NCI-H526 treated with DMSO at 0.1 percent for 48 hours (cell line): ENCODE measurements at regions not wholly inside any gene's neighbourhood (a gene's known extent, or its start where the extent isn't known, plus 50 kb on each side); places are given as distances from the start of the nearest gene placed in this dataset.
A peak's percentile ranks its signal among the peaks of the same experiment; 100 is the strongest.
"Not testable (repeated sequence)": the region's sequence is repeated elsewhere in the genome, so short reads cannot be mapped to it uniquely, and the experiment has no call there.

Source experiments
- DNase-seq: peaks from one replicate; lab custom pipeline; 2025; lab: John Stamatoyannopoulos, UW

- no peak for DNase-seq
These were observed 85.7 kb downstream of the SUCLG1 start for GRCh38 chr2:84373391-84373790.

DNA sequence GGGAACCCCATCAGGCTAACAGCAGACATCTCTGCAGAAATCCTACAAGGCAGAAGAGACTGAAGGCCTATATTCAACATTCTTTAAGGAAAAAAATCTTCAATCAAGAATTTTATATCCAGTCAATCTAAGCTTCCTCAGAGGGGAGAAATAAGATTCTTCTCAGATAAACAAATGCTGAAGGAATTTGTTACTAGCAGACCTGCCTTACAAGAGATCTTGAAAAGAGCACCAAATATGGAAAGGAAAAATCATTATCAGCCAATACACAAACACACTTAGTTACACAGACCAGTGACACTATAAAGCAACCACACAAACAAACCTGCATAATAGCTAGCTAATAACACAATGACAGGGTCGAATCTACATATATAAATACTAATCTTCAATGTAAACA lies 96.5 kb downstream of the SUCLG1 start:
- DNase-seq: no peak

DNA sequence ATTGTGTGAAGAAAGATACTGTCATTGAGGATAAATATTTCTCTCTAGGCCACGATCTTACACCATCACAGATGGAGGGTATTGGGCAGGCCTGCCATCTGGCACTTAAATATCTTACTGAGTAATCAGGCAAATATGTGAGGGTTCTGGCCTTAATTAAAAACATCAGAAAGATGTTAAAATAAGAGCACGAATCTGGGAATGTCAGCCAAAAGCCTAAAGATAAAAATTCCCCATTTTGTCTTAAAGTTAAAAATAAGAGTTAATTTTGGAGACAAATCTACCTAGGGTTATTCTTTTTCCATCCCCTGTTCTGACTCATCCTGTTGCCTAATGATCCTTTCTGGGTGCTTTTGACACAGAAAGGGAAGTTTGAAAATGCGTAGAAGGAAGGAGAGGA lies 121.0 kb downstream of the SUCLG1 start:
- DNase-seq: no peak

- no peak for DNase-seq
These were observed 131.3 kb downstream of the SUCLG1 start for GRCh38 chr2:84327645-84328249.

DNA sequence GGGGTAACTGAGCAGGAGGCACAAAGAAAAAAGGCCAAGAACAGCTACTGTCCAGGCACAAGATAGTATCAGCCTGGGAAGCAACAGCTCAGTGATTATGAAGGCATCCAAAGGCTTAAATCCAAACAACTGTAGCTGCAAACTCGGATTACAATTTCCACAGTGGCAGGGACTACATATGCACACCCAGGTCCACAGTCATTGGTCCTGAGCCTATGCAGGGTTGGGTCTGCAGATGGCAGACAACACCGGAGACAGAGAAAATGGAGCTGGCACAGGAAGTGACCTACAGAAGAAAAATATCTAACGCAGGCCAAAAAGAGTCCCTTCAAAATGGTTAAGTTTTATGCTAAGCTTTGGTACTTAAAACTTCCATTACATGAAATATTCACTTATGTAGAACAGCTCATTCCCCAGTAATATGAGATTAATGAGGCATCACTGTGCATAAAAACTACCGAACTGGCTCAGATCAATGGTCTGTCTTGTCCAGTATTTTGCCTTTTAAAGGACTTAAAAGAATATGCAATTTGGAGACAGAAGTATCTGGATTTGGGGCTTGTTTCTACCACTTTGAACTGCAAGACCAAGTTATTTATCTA lies 132.1 kb downstream of the SUCLG1 start:
- DNase-seq: no peak

GRCh38 chr2:84323890-84324289 lies 135.2 kb downstream of the SUCLG1 start:
- no peak for DNase-seq

DNA sequence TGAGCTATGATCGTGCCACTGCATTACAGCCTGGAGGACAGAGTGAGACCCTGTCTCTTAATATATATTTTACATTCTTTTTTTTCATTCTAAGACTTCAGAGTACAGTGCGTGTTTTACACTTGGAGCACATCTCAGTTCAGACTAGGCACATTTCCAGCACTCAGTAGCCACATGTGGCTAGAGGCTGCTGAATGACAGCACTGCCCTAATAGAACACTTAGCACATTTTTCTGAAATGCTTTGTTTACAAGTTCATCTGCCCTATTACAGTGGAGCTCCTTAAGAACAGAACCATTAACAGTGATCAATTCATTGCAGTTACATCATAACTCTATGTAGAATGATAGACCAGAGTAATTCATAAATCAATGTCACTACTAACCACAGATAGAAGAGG lies 138.1 kb downstream of the SUCLG1 start:
- no peak for DNase-seq

DNA sequence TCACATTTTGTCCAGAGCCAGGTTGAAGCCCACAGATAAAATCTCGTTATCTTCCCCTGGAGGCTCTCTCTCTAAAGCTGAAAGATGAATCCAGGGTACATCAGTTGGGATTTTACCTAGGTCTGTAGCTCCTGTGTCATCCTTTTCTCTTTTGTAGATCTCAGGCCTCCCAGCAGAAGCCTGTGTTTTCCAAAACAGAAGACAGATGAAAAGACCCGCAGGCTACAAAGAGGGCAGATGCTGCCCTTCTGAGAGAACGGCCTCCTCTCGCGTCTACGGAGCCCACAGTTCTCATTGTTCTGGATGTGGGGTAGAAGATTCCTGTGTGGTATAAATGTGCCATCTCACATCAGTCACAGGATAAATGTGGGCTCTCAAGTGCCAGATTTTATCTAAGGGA lies 139.5 kb downstream of the SUCLG1 start:
- DNase-seq: no peak

DNA sequence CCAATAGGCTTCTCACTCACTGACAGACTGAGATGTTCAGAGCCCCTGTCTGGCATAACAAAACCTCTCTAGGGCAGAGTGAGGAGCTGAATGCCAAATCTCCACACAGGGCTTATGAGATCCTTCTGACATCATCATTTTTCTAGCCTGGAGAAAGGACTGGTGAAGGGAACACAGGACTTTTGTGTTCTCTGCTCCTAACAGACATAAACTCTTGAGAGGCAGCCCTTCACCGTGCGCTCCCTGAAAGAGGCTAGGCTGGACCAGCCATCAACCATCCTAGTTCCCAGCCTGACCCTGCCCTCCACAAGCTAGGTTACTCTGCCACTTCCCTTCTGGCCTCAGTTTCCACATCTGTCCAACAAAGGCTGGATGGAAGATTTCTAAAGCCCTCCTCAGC lies 141.9 kb downstream of the SUCLG1 start:
- no peak for DNase-seq

DNA sequence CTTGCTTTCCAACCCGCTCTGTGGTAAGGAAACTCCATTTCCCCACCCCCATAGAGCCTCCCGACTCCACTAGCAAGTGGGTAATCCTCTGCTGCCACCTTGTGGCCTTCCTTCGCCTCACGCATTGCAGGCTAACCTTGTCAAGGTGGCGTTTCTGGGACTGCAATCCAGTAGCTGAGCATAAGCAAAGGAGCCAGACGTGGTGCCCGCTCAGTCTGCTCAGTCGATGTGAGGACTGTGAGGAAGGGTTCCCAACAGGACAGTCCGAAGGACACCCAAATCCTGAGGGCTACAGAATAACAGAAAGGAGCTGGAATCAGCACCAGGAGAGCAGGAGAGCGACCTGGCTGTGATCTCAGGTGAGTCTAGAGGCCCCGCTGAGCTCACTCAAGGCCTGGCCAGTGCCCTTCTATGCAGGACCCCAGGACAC lies 144.2 kb downstream of the SUCLG1 start:
- DNase-seq: no peak

GRCh38 chr2:84314250-84314649 lies 144.8 kb downstream of the SUCLG1 start:
- no peak for DNase-seq

- no peak for DNase-seq
These were observed 149.8 kb downstream of the SUCLG1 start for GRCh38 chr2:84309281-84309680.

GRCh38 chr2:84306361-84306760 lies 152.7 kb downstream of the SUCLG1 start:
- no peak for DNase-seq

DNA sequence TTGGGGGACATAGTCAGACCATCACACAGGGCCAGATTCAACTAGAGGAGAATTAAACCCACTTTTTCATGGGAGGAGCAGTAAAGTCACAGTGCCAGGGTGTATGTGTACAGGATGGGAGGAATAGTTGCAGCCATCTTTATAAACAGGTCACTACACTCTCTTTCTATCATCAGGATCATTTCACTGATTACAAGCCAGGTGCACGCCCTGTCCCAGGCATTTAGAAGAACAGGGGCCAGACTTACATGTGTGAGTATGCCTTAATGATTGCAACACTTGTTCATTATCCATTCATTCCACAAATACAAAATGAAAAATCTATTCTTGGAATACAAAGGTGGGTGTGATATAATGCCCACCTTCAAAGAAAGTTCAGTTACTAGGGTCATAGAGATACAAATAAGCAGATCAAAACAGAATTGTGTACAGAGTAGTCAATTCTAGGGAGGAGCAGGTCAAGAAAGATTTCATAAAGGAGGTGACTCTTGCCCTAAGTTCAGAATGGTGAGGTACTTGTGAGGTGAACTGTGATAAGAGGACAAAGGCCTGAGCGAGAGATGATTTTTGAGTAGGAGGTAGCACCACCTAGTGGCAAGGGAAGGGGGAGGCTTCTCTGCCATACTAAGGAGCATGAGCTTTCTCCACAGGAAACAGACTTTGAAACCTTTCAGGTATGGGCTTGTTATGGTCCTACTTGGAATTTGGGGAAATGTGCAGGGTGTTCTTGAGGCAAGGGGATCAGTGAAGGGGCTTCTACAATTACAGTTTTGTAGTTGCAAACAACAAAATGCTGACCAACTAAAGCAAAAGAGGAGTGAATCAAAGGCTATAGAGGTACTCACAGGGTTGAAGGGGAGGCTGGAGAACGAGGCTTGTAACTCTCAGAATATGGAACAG lies 156.3 kb downstream of the SUCLG1 start:
- peak; percentile 12 for DNase-seq

DNA sequence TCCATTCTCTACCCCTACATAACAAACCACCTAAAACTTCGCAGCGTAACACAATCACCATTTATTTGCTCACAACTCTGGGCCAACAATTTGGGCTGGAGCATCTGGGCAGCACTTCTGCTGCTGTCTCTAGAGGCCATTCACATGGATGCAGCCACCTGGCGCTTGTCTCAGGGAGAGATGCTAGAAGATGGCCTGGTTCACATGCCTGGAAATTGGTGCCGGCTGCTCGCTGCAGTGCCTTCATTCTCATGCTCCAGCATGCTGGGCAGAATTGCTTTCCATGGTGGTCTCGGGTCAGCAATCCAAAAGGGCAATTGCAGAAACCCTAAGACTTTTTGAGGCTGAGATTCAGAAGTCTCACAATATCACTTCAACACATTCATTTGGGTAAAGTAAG lies 157.4 kb downstream of the SUCLG1 start:
- DNase-seq: no peak

GRCh38 chr2:84300696-84301029 lies 158.4 kb downstream of the SUCLG1 start:
- DNase-seq: no peak

DNA sequence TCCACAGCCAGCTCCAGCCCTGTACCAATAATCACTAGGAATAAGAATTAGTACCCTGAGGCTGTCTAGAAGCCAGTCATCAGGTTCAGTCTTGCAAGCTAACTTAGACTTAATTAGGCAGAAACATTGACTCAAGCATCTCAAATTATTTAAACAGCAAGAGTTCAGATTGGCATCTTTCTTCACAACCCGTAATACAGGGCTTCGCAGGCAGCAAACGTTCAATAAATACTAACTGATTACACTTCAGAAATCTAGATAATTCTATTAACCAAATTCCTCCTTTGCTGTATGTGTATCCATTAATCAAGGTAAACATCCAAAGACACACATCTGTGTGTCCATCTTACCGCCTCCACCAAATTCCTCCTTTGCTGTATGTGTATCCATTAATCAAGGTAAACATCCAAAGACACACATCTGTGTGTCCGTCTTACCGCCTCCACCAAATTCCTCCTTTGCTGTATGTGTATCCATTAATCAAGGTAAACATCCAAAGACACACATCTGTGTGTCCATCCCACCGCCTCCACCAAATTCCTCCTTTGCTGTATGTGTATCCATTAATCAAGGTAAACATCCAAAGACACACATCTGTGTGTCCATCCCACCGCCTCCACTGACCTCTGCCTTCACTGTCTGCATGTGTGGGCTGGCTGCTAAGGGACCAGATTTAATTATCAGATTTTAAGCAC lies 158.9 kb downstream of the SUCLG1 start:
- not testable (repeated sequence) for DNase-seq

DNA sequence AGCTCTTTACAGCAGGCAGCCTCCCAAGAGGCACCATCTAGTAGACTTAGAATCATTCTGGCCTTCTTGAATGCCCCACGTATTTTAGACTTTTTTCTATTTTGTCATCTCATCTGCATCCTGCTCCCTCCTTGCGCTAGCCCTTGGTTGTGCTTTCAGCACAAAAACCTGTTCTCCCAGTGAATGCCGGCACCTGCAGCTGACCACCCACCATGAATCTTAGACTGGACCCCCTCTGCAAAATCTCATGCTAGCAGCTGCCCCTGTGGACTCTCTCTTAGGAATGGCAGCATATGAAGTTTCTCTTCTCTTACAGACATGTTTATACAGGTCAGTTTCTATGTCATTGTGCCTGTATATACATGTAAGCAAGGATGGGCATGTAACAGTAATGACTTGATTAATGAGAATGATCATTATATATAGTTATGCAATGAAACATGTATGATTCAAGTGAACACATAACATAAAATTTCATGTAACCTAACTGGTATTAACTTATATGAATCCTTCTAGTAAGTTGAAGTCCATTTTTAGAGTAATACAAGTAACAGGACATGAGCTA lies 159.8 kb downstream of the SUCLG1 start:
- no peak for DNase-seq

- no peak for DNase-seq
These were observed 161.9 kb downstream of the SUCLG1 start for GRCh38 chr2:84297155-84297554.

DNA sequence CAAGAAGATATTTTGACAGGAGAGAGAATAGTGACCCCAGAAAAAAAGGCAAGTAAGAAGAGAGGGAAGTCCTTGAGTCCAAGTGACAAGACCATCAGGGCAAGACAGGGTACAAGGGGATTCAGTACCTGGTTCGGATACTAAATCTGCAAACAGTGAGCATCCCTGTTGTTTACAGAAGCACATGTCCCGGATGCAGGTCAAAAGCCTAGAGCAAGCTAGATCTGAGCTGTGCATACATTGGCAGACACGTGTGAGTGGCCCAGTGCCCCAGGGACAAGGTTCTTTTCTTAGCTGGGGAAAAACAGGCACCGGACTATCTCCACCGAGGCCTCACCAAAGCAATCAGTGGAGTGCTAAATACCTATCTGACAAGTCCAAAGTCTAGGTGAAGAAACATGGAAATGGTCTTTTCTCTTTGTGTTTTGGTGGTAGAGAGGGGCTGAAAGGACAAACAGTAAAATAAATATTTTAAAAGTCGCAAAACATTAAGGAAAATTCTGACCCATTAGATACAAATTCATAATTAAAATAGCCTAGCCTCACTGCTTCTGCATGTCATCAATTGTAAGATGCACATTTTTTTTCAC lies 165.2 kb downstream of the SUCLG1 start:
- DNase-seq: no peak

DNA sequence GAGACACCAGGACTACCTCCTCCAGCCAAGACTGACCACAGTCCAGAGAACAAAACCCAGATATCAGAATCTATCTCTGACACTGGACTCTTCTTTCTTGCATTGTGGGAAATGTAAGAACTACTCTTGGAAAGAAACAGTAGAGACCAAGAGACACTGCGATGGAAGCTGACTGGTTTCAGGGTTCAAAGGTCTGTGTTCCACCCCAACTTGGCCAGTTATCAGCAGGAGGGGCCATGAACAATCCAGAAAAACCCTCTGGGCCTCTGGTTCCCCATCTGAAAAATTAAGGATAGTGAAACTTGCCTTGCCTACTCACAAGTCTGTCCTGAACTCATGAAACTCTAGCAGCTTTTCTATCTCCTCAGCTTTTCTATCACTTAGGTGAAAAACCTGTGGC lies 166.5 kb downstream of the SUCLG1 start:
- DNase-seq: no peak

DNA sequence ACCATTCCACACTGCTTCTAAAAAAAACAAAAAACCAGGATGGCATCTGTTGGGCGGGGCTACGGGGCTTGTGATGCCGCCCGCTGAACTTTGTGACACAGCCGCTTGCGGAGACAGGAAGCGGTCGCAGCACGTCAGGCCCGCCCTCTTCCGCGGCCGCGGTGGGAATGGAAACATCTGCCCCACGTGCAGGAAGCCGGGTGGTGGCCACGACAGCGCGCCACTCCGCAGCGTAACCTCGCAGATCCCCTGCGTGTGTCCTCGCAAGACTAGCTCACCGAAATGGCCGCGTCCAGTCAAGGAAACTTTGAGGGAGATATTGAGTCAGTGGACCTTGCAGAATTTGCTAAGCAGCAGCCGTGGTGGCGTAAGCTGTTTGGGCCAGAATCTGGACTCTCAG lies 168.5 kb downstream of the SUCLG1 start:
- no peak for DNase-seq
